Putamen (tissue), 1 donor: ENCODE measurements at regions not wholly inside any gene's neighbourhood (a gene's known extent, or its start where the extent isn't known, plus 50 kb on each side); places are given as distances from the start of the nearest gene placed in this dataset.

Source experiments
- DNase-seq: peaks from one replicate; pipeline ENCODE4 v3.0.0-alpha.2; 2016; ENCODE audit warnings: low spot score

DNA sequence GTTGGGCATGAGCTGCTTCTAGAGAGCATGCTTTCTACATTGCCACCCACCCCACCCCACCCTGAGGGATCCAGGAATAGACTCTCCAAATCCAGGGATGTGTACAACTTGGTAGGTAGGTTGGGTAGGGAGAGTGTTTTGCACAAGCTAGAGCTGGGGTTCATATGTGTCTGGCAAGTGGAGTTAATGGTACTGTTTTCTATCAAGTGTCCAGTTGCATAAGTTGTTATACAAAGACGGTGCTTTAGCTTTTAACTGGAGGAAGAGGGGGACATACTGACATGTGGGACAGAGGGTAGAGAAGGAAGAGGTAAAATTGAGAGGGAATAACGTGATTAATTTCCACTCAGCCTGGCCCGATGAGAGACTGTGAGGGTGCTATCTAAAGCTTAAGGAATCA, 51.0 kb upstream of the TNC start:
- DNase-seq, result no peak

DNA sequence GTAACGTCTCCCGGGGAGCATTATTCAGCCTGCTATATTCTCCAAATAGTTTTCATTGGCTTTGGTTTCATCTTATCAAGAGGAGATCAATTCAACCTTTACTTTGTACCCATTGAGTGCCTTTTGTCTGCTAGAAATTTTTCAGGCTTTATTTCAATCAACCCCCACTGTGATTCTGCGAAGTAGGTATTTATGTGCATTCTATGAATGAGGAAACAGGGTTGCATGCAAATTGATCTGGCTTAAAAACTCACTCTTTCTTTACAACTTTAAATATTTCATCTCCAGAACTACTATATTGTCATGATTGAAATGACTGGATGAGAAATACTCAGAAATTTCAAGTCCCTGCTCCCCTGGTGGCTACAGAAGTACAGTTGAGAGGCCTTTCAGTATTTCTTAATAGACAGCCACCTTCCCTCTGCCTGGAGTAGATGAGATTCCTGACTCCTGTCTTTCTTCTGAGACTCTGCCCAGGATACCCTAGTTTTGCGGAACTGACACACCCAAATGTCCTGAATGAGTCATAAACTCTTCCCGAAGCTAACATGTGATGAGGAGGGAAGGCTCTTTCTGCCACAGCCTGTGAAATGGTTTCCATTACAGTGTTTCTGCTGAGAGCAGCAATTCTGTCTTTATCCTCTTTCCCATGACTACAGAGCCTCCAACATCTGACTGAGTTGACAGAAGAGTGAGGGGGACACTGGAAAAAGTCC, 52.6 kb upstream of the TNC start:
- no peak for DNase-seq

DNA sequence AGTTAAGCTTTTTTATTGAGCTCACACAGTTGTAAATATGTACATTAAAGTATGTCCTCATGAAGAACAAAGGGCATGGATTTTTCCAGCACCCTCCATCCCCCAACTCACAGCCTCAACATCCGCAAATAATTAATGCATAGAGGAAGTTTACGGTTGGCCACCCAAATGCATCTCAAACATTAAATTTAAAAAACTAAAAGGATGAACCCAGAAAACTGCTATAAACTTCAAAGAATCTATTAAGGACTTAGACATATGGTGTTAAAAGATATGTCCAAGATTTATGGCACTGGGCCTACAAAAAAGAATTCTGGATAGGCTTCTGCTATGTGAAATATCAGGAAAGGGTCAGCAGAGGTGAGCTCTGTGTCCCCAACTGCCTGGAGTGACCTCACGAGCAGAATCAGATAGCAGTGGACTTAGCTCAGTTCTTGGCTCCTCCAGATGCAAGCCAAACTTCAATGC, 54.0 kb upstream of the TNC start:
- no peak for DNase-seq

DNA sequence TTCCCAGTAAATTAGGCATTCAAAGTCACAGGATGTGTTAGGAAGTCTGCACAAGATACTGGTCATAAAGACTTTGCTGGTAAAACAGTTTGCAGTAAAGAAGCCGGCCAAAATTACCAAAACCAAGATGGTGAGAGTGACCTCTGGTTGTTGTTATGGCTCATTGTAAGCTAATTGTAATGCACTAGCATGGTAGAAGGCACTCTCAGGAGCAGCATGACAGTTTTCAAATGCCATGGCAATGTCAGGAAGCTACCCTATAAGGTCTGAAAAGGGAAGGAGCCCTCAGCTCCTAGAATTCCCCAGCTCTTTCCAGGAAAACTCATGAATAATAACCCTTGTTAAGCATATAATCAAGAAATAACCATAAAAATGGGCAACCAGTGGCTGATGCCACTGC, 64.3 kb upstream of the TNC start:
- DNase-seq, result no peak

GRCh38 chr9:115183436-115183835, 65.5 kb upstream of the TNC start:
- no peak for DNase-seq

GRCh38 chr9:115189686-115190085, 71.7 kb upstream of the TNC start:
- no peak for DNase-seq

DNA sequence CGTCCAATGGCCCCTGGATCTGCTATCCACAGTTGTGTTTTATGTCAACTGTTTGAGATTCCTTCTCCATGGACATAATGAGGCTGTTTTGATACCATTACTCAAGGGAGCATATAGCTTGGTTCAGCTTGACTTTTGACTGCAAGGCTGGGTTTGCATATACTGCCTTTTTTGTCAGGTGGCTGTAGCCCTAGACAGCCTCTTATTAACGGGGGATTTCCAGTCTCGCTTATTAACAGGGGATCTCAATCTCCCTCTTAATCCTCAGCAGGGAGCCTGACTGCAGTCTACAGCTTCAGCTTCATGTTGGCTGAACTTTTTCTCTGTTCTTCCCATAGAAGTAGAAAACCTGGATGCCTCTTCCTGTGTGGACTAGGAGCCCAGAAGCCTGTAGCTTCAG, 73.7 kb upstream of the TNC start:
- no peak for DNase-seq

DNA sequence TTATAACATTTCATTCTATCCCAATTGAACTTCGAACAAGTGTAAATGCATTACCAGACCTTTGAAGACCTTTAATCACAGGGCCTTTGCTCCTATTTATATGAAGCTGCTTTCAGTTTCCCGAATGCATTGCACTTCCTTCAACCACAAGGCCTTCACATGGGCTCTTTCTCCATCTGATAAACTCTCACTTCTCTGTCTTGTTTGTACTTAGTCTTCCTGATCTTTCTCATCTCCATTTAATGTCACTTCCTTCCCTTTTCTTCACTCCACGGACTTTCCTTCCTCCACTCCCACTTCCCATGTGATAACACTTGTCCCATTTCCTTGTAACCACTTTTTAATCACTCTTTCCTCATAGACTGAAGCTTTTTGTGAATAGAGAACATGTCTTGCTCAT, 74.3 kb upstream of the TNC start:
- DNase-seq, result no peak

DNA sequence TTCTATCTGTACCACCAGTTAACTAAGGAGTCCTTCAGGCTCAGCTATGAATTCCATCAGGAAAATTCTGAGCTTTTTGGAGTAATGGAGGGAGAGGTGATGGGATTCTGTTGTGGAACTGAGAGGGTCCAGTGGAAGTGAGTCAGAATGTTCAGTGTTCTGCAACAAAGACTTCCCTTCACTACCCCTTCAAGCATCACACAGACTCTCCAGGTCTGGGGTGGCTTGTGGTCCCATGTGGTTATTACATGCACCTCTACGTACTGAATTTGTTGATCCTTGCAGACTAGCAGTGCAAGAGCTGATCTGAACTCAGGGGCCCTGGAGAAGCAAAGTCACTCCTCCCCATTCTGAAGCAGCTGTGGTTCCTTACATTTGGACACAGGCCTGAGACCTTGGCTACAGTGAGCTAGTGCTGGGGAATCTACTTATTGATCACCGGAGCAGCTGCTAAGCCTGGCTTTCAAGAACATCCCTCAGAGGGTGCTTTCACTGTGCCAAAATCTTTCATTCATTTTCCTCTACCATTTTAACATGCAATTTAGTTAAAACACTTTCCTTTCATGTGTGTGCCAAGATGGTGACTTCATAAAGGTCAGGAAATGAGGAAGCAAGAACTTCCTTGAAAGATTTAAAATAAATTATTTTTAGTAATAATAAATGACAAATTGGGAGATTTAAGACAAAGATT, 75.0 kb upstream of the TNC start:
- DNase-seq, result no peak

DNA sequence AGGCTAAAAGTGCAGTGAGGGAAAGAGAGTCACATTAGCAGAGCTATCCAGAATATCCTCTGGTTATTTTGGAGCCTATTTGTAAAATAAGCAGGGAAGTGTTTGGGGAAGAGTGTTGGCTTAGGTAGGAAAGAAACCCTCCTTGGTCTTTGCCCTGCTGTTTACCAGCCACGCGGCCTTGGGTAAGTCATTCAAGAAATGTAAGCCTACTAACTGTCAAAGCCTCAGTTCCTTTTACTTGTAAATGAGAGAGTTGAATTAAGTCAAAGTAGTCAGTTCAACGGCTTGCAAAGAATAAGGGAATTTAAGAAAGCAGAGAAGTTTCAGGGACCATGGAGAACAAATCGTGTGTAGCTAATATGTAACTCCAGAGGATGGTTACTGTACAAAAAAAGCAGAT, 75.8 kb upstream of the TNC start:
- DNase-seq, result no peak

- no peak for DNase-seq
Observed at GRCh38 chr9:115194216-115194615, 76.3 kb upstream of the TNC start.

DNA sequence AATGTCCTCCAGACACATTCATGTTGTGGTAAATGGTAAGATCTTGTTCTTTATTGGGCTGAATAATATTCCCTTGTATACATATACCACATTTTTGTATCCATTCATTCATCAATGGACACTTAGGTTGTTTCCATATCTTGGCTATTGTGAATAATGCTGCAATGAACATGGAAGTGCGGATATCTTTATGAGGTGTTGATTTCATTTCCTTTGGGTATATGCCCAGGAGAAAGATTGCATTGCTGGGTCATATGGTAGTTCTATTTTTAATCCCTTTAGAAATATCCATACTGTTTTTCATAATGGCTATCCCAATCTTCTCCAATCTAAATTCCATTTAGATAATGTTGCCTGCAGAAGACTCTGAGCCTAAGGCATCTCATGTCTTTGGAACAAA, 78.0 kb upstream of the TNC start:
- DNase-seq, result no peak

GRCh38 chr9:115196919-115197318, 79.0 kb upstream of the TNC start:
- no peak for DNase-seq

- no peak for DNase-seq
Observed at GRCh38 chr9:115198001-115198400, 80.0 kb upstream of the TNC start.

GRCh38 chr9:115200711-115201505, 83.0 kb upstream of the TNC start:
- DNase-seq, result no peak

DNA sequence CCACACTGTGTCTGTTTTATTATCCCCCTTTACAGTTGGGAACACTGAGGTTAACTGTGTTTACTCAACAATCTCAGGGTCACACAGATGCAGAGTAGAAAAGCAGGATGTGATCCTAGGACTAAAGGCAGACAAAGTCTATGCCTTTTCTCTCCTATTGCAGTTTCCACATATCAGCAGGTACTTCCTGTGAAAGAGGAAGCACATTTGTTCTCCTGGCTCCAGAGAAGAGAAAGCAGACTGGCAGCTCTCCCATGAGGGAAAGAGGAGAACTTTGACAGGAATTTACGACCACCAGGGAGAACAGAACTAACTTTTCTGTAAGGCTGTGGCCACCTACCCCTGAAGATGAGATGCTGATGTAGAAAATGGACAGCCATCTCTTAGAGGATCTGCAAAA, 84.2 kb upstream of the TNC start:
- DNase-seq, result no peak

GRCh38 chr9:115202960-115203751, 85.2 kb upstream of the TNC start:
- no peak for DNase-seq

DNA sequence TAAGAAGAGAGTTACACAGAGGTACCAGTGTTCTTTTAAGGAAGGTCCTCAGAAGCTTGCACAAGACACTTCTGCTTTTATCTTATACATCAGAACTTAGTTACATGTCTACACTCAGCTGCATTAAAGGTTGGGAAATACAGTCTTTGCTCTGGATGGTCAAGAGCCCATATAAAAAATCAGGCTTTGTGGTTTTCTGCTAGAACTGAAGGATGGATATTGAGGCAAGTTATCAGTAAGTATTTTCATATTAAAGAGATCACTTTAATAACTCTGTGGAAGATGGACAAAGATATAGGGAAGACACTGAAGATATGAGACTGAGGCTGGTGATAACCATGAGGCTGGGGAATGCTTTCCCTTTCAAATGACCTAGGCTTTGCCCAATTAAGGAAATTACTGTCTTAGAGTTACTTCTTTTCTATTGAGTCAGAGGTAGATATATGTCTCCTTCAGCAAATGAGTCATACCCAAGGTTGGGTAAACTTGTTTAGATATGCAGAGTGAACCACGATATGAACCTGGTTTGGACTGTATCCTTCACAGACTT, 87.0 kb upstream of the TNC start:
- DNase-seq, result no peak

DNA sequence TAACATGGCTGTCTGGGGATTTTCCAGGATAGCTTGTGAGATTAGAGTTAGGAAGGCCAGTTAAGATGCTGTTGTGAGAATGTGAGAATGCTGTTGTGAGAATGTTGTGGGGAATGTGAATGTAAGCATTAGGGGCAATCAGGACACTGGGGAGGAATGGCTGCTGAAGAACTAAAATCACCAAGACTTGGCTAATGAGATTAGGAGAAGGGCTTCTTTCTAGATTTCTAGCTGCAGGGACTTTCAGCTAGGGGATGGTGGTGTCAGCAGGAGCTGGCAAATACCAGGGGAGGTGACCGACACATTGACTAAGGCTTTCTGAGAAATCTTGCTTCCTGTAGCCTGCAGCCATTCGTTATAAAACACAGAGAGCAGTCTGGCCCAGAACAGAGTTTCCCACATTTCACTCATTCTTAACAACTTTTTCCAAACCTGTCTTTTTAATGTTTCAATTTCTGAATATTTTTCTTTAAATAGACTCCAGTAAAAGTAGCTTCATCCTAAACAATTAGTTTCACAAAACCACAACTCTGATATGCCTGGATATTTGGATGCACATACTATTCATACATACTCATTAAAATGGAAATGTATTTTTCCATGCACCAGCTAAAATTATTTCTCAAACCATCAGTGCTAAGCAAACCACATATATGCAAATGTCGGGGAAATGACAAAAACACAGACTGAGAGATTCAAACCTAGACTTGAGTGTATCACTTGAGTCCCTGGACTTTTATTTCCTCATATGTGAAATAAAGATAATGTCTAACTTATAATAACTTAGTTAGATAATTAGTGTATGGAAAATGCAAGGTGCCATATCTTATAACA, 89.3 kb upstream of the TNC start:
- DNase-seq, result no peak

DNA sequence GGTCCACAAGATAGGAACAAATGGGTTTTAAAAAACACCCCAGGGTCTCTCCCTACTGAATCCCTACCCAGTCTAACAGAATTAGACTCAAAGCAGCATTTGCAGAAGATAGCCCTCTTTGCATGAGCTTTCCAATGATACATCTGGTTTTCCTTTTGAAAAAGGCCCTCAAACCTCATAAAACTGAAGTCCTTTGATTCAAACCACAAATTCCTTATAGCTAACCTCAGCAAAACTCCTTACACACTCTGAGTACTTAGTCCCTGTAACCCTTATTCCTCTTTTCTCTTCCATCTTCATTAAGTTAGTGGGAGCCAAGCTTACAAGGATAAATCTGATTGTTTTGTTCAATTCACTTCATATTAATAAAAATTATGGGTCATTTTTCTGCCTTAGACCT, 90.5 kb upstream of the TNC start:
- no peak for DNase-seq
